Lower lobe of right lung (tissue), 2 donors: ENCODE measurements at regions not wholly inside any gene's neighbourhood (a gene's known extent, or its start where the extent isn't known, plus 50 kb on each side); places are given as distances from the start of the nearest gene placed in this dataset.

Experiments used
- ATAC-seq, 2 donors: fragments of 200-7000 bp; cut with Tn5 transposase; one replicate each; pipeline ENCODE4 v1.9.1; 2020 to 2022; ENCODE audit warnings: mild to moderate bottlenecking in 2 of 2, moderate library complexity in 2 of 2
- DNase-seq: peaks from one replicate; pipeline ENCODE4 v3.0.0-alpha.2; 2020
- H3K27ac ChIP-seq: fragments of 200-600 bp; one replicate; pipeline ENCODE4 v1.8.0; 2022
- H3K27me3 ChIP-seq: fragments of 200-600 bp; one replicate; pipeline ENCODE4 v1.8.0; 2022; ENCODE audit warnings: low read depth
- H3K36me3 ChIP-seq: fragments of 200-600 bp; one replicate; pipeline ENCODE4 v1.8.0; 2022; ENCODE audit warnings: mild to moderate bottlenecking
- H3K4me1 ChIP-seq: fragments of 200-600 bp; one replicate; pipeline ENCODE4 v1.8.0; 2022
- H3K4me3 ChIP-seq: fragments of 200-600 bp; one replicate; pipeline ENCODE4 v1.8.0; 2022; ENCODE audit warnings: mild to moderate bottlenecking
- H3K9me3 ChIP-seq: fragments of 200-600 bp; one replicate; pipeline ENCODE4 v1.8.0; 2022
- CTCF ChIP-seq: fragments of 200-600 bp; IDR thresholded peaks from one replicate; pipeline ENCODE4 v1.8.0; 2022; ENCODE audit warnings: antibody characterized with exemption, mild to moderate bottlenecking
- intact Hi-C: fragments of 100-400 bp; cut with DNase I; formaldehyde crosslinking; loops from one replicate; pipeline ENCODE4 v1.11.0; 2022
- donor health status: DM: no; HTN: yes; CAD: no; lungs with severe emphysema.

- no peaks in the 10 kb centered on the region for H3K27me3 ChIP-seq
- intact Hi-C loops: no loop called here
- DNase-seq: no peak
- H3K9me3 ChIP-seq: no peaks in the 10 kb centered on the region
- no peak overlapping the region for H3K4me3 ChIP-seq
- H3K27ac ChIP-seq: no peak overlapping the region
- no peaks in the 10 kb centered on the region for H3K4me1 ChIP-seq
- H3K36me3 ChIP-seq: no peaks in the 10 kb centered on the region
- ATAC-seq: no peak
- TF ChIP-seq CTCF: no peak
Observed at GRCh38 chr2:107466241-107466640, 360.5 kb upstream of the RGPD4 start.

DNA sequence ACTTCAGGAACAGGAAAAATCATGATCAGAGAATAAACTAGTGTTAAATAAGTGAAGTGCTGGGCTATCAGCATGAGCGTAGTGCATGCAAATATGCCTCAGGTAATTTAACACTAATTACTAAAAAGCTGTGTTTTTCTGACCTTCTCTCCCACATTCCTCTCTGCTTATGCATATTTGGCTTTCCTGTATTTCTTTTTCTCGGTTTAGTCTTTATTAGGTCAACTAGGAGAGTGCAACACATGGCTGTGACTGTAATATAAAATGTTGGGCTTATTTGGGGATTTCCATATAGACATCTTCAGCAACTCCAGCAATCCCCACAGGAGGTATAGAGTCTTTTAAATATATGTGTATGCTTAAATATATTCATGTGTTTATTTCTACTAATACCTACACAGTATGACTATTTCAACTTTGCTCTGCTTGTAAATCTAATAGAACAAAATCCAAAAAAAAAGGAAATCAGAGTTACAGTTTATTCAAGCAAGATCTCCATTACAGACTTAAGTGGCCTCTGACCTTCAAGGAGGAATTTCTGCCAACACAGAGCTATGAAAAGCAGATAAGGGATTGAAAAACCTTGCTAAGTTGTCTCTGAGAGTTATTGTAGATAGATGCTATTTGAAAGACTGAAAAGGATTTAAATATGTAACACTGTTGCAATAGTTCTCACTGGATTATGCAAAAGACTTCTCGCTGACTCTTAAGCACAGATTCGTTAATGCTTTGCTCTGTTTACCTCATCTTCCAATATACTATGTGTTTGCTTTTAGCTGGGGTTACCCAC lies 359.5 kb upstream of the RGPD4 start:
- Histone ChIP-seq H3K27me3 (no peaks in the 10 kb centered on the region), H3K4me3 (no peak overlapping the region), H3K27ac (no peak overlapping the region), H3K4me1 (no peaks in the 10 kb centered on the region), H3K9me3 (no peaks in the 10 kb centered on the region), H3K36me3 (no peaks in the 10 kb centered on the region)
- TF ChIP-seq CTCF: no peak
- DNase-seq (no peak), ATAC-seq (no peak)
- intact Hi-C loops: no loop called here

DNA sequence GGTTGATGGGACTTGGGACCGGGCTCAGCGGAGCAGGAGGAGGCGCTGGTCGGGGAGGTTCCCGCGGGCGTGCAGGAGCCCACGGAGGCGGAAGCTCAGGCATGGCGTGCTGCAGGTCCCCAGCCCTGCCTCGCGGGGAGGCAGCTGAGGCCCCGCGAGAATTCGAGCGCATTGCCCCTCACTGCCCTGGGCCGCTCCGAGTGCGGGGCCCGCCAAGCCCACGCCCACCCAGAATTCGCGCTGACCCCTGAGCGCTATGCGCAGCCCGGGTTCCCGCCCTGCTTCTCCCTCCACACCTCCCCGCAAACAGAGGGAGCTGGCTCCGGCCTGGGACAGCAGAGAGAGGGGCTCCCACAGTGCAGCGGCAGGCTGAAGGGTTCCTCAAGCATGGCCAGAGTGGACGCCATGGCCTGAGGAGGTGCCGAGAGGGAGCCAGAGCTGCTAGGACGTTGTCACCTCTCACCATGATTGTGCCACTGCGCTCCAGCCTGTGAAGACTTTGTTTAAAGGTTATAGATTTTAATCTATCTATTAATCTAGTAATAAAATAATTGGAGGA lies 357.2 kb upstream of the RGPD4 start:
- no peak overlapping the region for H3K27ac ChIP-seq
- no peaks in the 10 kb centered on the region for H3K36me3 ChIP-seq
- no peak for DNase-seq
- intact Hi-C loops: no loop called here
- peak in 1 of 2 donors; percentile 17 for ATAC-seq
- no peak overlapping the region for H3K4me3 ChIP-seq
- no peaks in the 10 kb centered on the region for H3K27me3 ChIP-seq
- no peaks in the 10 kb centered on the region for H3K4me1 ChIP-seq
- H3K9me3 ChIP-seq: peaks cover under 1% of the 10 kb centered on the region
- TF ChIP-seq CTCF: no peak

- no peak for TF ChIP-seq CTCF
- no peak overlapping the region for H3K4me3 ChIP-seq
- H3K9me3 ChIP-seq: peaks cover 13% of the 10 kb centered on the region
- H3K27ac ChIP-seq: no peak overlapping the region
- intact Hi-C loops: no loop called here
- DNase-seq (no peak), ATAC-seq (no peak)
- H3K4me1 ChIP-seq: no peaks in the 10 kb centered on the region
- no peaks in the 10 kb centered on the region for H3K36me3 ChIP-seq
- no peaks in the 10 kb centered on the region for H3K27me3 ChIP-seq
Observed at GRCh38 chr2:107473150-107473549, 353.5 kb upstream of the RGPD4 start.

GRCh38 chr2:107475859-107476258 lies 350.8 kb upstream of the RGPD4 start:
- H3K4me1 ChIP-seq: no peaks in the 10 kb centered on the region
- DNase-seq (no peak), ATAC-seq (no peak)
- H3K27me3 ChIP-seq: no peaks in the 10 kb centered on the region
- H3K4me3 ChIP-seq: no peak overlapping the region
- peaks cover 13% of the 10 kb centered on the region for H3K9me3 ChIP-seq
- H3K27ac ChIP-seq: no peak overlapping the region
- H3K36me3 ChIP-seq: no peaks in the 10 kb centered on the region
- intact Hi-C loops: no loop called here
- no peak for TF ChIP-seq CTCF
